ENCODE measurements at regions not wholly inside any gene's neighbourhood (a gene's known extent, or its start where the extent isn't known, plus 50 kb on each side); places are given as distances from the start of the nearest gene placed in this dataset.

GRCh38 chr1:47645151-47645550 is 207.3 kb downstream of the FOXD2 start:
- intact Hi-C loops (cut with DNase I; ENCODE audit: low total_unique reads): no loop called here
- Histone ChIP-seq H3K36me3 (no peaks in the 10 kb centered on the region), H3K27me3 (no peaks in the 10 kb centered on the region), H3K27ac (no peak overlapping the region), H3K4me3 (no peak overlapping the region), H3K4me1 (no peaks in the 10 kb centered on the region), H3K9me3 (no peaks in the 10 kb centered on the region)
- in situ Hi-C loops (cut with MboI; ENCODE audit: low sequenced_read_pairs in 4 of 4): no loop called here
- TF ChIP-seq CTCF (IDR thresholded peaks at IDR 0.05 in 4 of 5, conservative IDR thresholded peaks at IDR 0.05 in 1 of 5): no peak
- TF ChIP-seq POLR2A (IDR thresholded peaks at IDR 0.05): no peak
- DNase-seq (no peak), ATAC-seq (no peak)

DNA sequence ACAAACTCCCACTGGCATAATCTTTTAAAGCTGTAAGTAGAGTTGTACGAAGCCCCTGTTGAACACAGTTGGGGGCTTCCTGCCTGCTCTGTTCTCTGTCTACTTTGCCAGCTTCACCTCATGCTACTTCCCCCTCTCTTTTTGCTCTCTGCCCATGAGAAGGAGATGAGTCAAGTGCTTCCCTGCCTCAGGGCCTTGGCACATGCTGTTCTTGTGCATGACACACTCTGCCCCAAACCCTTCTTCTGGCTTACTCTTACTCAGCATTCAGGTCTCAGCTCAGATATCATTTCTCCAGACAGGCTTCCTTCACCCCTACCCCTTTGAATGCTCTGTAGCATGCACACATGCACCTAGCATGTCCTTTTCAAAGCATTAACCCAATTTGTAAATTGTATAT is 208.8 kb downstream of the FOXD2 start:
- Histone ChIP-seq H3K9me3 (no peaks in the 10 kb centered on the region), H3K4me3 (no peak overlapping the region), H3K27ac (no peak overlapping the region), H3K27me3 (no peaks in the 10 kb centered on the region), H3K4me1 (no peaks in the 10 kb centered on the region), H3K36me3 (no peaks in the 10 kb centered on the region)
- intact Hi-C loops (cut with DNase I; ENCODE audit: low total_unique reads): no loop called here
- TF ChIP-seq POLR2A (IDR thresholded peaks at IDR 0.05) (no peak), CTCF (IDR thresholded peaks at IDR 0.05 in 4 of 5, conservative IDR thresholded peaks at IDR 0.05 in 1 of 5) (no peak)
- in situ Hi-C loops (cut with MboI; ENCODE audit: low sequenced_read_pairs in 4 of 4): no loop called here
- ATAC-seq: no peak
- DNase-seq: no peak

DNA sequence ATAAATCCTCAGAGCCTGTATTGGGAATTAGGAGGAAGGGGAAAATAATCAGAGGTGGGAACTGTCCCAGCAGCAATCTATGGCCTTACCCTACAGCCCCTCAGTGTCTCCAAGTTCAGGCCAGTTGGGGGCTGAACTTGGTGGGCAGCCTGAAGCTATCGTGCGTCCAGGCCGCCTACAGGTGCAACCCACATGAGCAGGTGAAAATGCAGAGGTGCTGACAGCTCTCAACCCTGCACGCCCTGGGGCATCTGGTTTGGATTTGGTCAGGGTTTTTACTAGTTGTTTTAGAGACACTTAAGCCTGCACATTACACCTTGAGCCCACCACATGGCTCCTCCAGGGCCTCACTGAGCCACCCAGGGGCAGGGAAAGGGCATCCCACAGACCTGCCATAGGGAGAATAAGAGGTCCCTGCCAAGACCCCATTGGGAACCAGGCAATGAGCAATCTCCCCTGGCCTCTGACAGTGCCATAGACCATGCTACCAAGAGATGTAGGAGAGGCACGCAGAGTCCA is 209.5 kb downstream of the FOXD2 start:
- no peak overlapping the region for H3K4me3 ChIP-seq
- H3K36me3 ChIP-seq: no peaks in the 10 kb centered on the region
- H3K9me3 ChIP-seq: no peaks in the 10 kb centered on the region
- no peaks in the 10 kb centered on the region for H3K4me1 ChIP-seq
- intact Hi-C loops (cut with DNase I; ENCODE audit: low total_unique reads) (no loop called here), in situ Hi-C loops (cut with MboI; ENCODE audit: low sequenced_read_pairs in 4 of 4) (no loop called here)
- ATAC-seq (no peak), DNase-seq (no peak)
- no peak for TF ChIP-seq POLR2A (IDR thresholded peaks at IDR 0.05)
- TF ChIP-seq CTCF (IDR thresholded peaks at IDR 0.05 in 4 of 5, conservative IDR thresholded peaks at IDR 0.05 in 1 of 5): no peak
- H3K27me3 ChIP-seq: no peaks in the 10 kb centered on the region
- H3K27ac ChIP-seq: no peak overlapping the region

DNA sequence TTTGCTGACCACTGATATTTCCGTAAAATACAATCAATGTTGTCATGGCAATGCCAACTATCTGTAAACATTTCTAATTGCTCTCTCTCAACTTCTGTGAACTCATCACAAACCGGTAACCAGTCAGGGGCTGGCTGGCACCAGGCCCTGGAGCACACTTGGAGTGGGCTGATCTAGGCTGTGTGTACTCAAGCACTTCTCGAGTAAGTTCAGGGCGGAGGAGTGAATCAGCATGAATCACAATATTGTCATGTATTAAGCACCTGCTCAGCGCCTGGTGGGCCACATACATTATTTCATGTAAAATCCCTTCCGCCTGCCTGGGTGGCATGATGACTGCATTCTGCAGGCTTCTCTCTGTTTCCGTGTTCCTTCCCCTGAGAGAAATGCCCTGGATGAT is 212.4 kb downstream of the FOXD2 start:
- Histone ChIP-seq H3K9me3 (no peaks in the 10 kb centered on the region), H3K27me3 (no peaks in the 10 kb centered on the region), H3K27ac (no peak overlapping the region), H3K4me3 (no peak overlapping the region), H3K4me1 (peaks cover 0 to 12% of the 10 kb centered on the region in 2 donors), H3K36me3 (no peaks in the 10 kb centered on the region)
- intact Hi-C loops (cut with DNase I; ENCODE audit: low total_unique reads): no loop called here
- TF ChIP-seq POLR2A (IDR thresholded peaks at IDR 0.05): no peak
- no peak for TF ChIP-seq CTCF (IDR thresholded peaks at IDR 0.05 in 4 of 5, conservative IDR thresholded peaks at IDR 0.05 in 1 of 5)
- in situ Hi-C loops (cut with MboI; ENCODE audit: low sequenced_read_pairs in 4 of 4): no loop called here
- no peak for DNase-seq
- ATAC-seq: no peak

GRCh38 chr1:47650611-47651010 is 212.8 kb downstream of the FOXD2 start:
- TF ChIP-seq CTCF (IDR thresholded peaks at IDR 0.05 in 4 of 5, conservative IDR thresholded peaks at IDR 0.05 in 1 of 5): no peak
- TF ChIP-seq POLR2A (IDR thresholded peaks at IDR 0.05): no peak
- DNase-seq: no peak
- no peaks in the 10 kb centered on the region for H3K9me3 ChIP-seq
- intact Hi-C loops (cut with DNase I; ENCODE audit: low total_unique reads) (no loop called here), in situ Hi-C loops (cut with MboI; ENCODE audit: low sequenced_read_pairs in 4 of 4) (no loop called here)
- no peaks in the 10 kb centered on the region for H3K36me3 ChIP-seq
- no peaks in the 10 kb centered on the region for H3K27me3 ChIP-seq
- no peak for ATAC-seq
- peaks cover 0 to 14% of the 10 kb centered on the region in 2 donors for H3K4me1 ChIP-seq
- H3K4me3 ChIP-seq: no peak overlapping the region
- no peak overlapping the region for H3K27ac ChIP-seq
